OCI-LY1 (cell line): ENCODE measurements at regions not wholly inside any gene's neighbourhood (a gene's known extent, or its start where the extent isn't known, plus 50 kb on each side); places are given as distances from the start of the nearest gene placed in this dataset.

Source experiments
- H2AFZ ChIP-seq: fragments of 200-600 bp; sonication (generic), shearing (Covaris generic); 2 replicates; pipeline ENCODE4 v1.6.0; 2014; ENCODE audit warnings: antibody characterized with exemption, mild to moderate bottlenecking, low read length
- H3F3A ChIP-seq: fragments of 200-600 bp; sonication (generic), shearing (Covaris generic); 2 replicates; pipeline ENCODE4 v1.6.0; 2014; ENCODE audit warnings: mild to moderate bottlenecking, antibody characterized with exemption, low read length, moderate library complexity; ENCODE audit not compliant: insufficient read depth
- H3K27ac ChIP-seq: fragments of 200-600 bp; sonication (generic); 2 replicates; pipeline ENCODE4 v1.5.1; 2014; ENCODE audit warnings: low read length, mixed run types, mild to moderate bottlenecking, low read depth; ENCODE audit not compliant: poor library complexity, severe bottlenecking
- H3K27me3 ChIP-seq: fragments of 200-600 bp; sonication (generic); 2 replicates; pipeline ENCODE4 v1.6.0; 2014; ENCODE audit warnings: antibody characterized with exemption, mild to moderate bottlenecking, low read length, moderate library complexity; ENCODE audit not compliant: insufficient read depth
- H3K36me3 ChIP-seq: fragments of 200-600 bp; sonication (generic); 2 replicates; pipeline ENCODE4 v1.6.1; 2014; ENCODE audit warnings: mild to moderate bottlenecking, antibody characterized with exemption, low read length, moderate library complexity, mixed read lengths; ENCODE audit not compliant: insufficient read depth
- H3K4me1 ChIP-seq: fragments of 200-600 bp; sonication (generic); 2 replicates; pipeline ENCODE4 v1.5.1; 2014; ENCODE audit warnings: mild to moderate bottlenecking, low read length, moderate library complexity; ENCODE audit not compliant: insufficient read depth, severe bottlenecking
- H3K4me2 ChIP-seq: fragments of 200-600 bp; sonication (generic), shearing (Covaris generic); 2 replicates; pipeline ENCODE4 v1.6.1; 2014; ENCODE audit warnings: low read length
- H3K4me3 ChIP-seq: fragments of 200-600 bp; sonication (generic); 2 replicates; pipeline ENCODE4 v1.5.1; 2014; ENCODE audit warnings: low read length, low read depth, mild to moderate bottlenecking, mixed read lengths; ENCODE audit not compliant: poor library complexity, severe bottlenecking
- H3K79me2 ChIP-seq: fragments of 200-600 bp; shearing (Covaris generic); 2 replicates; pipeline ENCODE4 v1.6.1; 2016; ENCODE audit warnings: mixed run types, low read length, mixed read lengths; ENCODE audit not compliant: insufficient read depth
- H3K9ac ChIP-seq: fragments of 200-600 bp; sonication (generic), shearing (Covaris generic); 2 replicates; pipeline ENCODE4 v1.6.1; 2014; ENCODE audit warnings: mild to moderate bottlenecking, low read length, mixed read lengths
- H3K9me2 ChIP-seq: fragments of 200-600 bp; sonication (generic), shearing (Covaris generic); 2 replicates; pipeline ENCODE4 v1.6.1; 2014; ENCODE audit warnings: low read depth, mild to moderate bottlenecking, low read length, mixed read lengths
- H3K9me3 ChIP-seq: fragments of 200-600 bp; shearing (Covaris generic); 2 replicates; pipeline ENCODE4 v1.6.1; 2014; ENCODE audit warnings: low read length, mixed read lengths
- H4K20me1 ChIP-seq: fragments of 200-600 bp; sonication (generic), shearing (Covaris generic); 2 replicates; pipeline ENCODE4 v1.6.0; 2016; ENCODE audit warnings: mild to moderate bottlenecking, low read length; ENCODE audit not compliant: insufficient read depth
- EZH2 ChIP-seq: fragments of 200-600 bp; sonication (generic), shearing (Covaris generic); IDR thresholded peaks from 2 replicates; pipeline ENCODE4 v1.8.0; 2017; ENCODE audit warnings: borderline replicate concordance, mixed run types, mild to moderate bottlenecking, antibody characterized with exemption, low read length, moderate library complexity, mixed read lengths
- TF ChIP-seq, protein P1 (sequence below): fragments of 200-600 bp; sonication (generic), shearing (Covaris generic); IDR thresholded peaks from 2 replicates; pipeline ENCODE4 v1.5.1; 2017; ENCODE audit warnings: mild to moderate bottlenecking, antibody characterized with exemption, low read length, moderate library complexity, mixed read lengths

DNA sequence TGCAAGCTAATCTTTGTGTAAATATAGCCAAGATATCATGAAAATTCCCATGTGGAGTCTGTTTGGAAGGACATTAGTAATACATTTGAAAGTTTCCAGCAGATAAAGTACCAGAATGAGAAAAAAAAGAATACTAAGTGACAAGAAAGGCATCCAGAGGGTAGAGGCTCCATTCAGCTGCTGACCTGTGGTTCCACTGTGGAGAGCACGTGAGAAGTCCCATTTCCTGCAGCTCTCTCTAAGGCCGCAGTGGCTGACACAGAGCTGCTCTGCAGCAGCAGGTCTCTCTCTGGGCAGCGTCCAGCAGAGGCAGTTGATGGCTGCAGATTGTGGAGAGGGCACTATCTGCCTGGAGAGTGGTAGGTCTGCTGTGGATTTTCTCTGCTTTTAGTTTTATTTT is 100.1 kb upstream of the TMEM72 start:
- Histone ChIP-seq H3K9me2 (no peaks in the 10 kb centered on the region), H3K36me3 (no peaks in the 10 kb centered on the region), H3K27ac (no peak overlapping the region), H3K27me3 (no peaks in the 10 kb centered on the region), H3F3A (no peaks in the 10 kb centered on the region), H2AFZ (no peak overlapping the region), H3K4me2 (no peak overlapping the region), H3K9ac (no peak overlapping the region), H3K4me3 (no peak overlapping the region), H4K20me1 (no peaks in the 10 kb centered on the region), H3K4me1 (no peaks in the 10 kb centered on the region), H3K79me2 (no peaks in the 10 kb centered on the region), H3K9me3 (no peaks in the 10 kb centered on the region)
- no peak for TF ChIP-seq EZH2
- TF ChIP-seq, protein P1, sequence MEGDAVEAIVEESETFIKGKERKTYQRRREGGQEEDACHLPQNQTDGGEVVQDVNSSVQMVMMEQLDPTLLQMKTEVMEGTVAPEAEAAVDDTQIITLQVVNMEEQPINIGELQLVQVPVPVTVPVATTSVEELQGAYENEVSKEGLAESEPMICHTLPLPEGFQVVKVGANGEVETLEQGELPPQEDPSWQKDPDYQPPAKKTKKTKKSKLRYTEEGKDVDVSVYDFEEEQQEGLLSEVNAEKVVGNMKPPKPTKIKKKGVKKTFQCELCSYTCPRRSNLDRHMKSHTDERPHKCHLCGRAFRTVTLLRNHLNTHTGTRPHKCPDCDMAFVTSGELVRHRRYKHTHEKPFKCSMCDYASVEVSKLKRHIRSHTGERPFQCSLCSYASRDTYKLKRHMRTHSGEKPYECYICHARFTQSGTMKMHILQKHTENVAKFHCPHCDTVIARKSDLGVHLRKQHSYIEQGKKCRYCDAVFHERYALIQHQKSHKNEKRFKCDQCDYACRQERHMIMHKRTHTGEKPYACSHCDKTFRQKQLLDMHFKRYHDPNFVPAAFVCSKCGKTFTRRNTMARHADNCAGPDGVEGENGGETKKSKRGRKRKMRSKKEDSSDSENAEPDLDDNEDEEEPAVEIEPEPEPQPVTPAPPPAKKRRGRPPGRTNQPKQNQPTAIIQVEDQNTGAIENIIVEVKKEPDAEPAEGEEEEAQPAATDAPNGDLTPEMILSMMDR = no peak

DNA sequence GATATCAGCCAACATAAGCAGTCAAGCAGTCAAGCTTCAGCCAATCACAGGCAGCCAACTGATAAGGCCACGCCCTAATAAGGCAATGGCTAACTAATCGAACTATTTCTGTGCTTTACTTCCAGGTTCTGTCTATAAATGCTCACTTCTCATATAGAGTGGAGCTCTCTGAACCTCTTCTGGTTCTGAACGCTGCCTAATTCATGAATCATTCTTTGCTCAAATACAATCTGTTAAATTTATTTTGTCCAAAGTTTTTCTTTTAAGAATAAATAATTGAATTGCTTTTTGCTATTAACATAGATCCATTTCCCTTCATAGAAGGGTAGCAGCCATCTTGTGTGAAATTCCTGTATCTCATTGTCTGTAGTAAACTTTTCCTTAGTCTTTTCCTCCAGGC is 97.9 kb upstream of the TMEM72 start:
- Histone ChIP-seq H3F3A (no peaks in the 10 kb centered on the region), H3K27ac (no peak overlapping the region), H3K9me3 (no peaks in the 10 kb centered on the region), H3K4me3 (no peak overlapping the region), H3K4me2 (no peak overlapping the region), H3K4me1 (no peaks in the 10 kb centered on the region), H3K36me3 (no peaks in the 10 kb centered on the region), H3K9me2 (no peaks in the 10 kb centered on the region), H2AFZ (no peak overlapping the region), H4K20me1 (no peaks in the 10 kb centered on the region), H3K79me2 (no peaks in the 10 kb centered on the region), H3K9ac (no peak overlapping the region), H3K27me3 (no peaks in the 10 kb centered on the region)
- TF ChIP-seq EZH2 = no peak
- TF ChIP-seq, protein P1 = no peak

DNA sequence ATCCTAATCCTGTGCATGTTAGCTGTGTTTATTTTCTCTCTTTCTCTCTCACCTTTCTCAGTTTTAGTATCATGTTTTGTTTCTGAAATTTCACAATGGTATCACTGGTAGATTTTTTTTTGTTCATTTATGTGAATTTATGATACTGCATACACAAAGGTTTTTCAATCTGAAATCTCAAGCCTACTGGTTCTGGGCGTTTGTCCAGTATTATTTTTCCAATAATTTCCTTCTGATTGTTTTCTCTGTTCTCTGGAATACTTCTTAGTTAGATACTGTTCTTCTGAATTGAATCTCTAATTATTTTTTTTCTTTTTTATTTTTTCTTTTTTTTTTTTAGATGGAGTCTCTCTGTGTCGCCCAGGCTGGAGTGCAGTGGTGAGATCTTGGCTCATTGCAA is 96.2 kb upstream of the TMEM72 start:
- no peak overlapping the region for H3K4me2 ChIP-seq
- H3K27me3 ChIP-seq = no peaks in the 10 kb centered on the region
- no peaks in the 10 kb centered on the region for H3K79me2 ChIP-seq
- H3K4me1 ChIP-seq = no peaks in the 10 kb centered on the region
- no peaks in the 10 kb centered on the region for H3K9me2 ChIP-seq
- H3F3A ChIP-seq = no peaks in the 10 kb centered on the region
- no peaks in the 10 kb centered on the region for H4K20me1 ChIP-seq
- no peak overlapping the region for H3K9ac ChIP-seq
- no peak overlapping the region for H2AFZ ChIP-seq
- no peaks in the 10 kb centered on the region for H3K36me3 ChIP-seq
- H3K4me3 ChIP-seq = no peak overlapping the region
- TF ChIP-seq, protein P1 = no peak
- TF ChIP-seq EZH2 = no peak
- H3K9me3 ChIP-seq = no peaks in the 10 kb centered on the region
- H3K27ac ChIP-seq = no peak overlapping the region
